Midbrain (tissue), 1 donor: ENCODE measurements at regions not wholly inside any gene's neighbourhood (a gene's known extent, or its start where the extent isn't known, plus 50 kb on each side); places are given as distances from the start of the nearest gene placed in this dataset.
"Not testable (repeated sequence)": the region's sequence is repeated elsewhere in the genome, so short reads cannot be mapped to it uniquely, and the experiment has no call there.

Source experiments
- DNase-seq: peaks from one replicate; lab custom pipeline; 2025; lab: John Stamatoyannopoulos, UW

DNA sequence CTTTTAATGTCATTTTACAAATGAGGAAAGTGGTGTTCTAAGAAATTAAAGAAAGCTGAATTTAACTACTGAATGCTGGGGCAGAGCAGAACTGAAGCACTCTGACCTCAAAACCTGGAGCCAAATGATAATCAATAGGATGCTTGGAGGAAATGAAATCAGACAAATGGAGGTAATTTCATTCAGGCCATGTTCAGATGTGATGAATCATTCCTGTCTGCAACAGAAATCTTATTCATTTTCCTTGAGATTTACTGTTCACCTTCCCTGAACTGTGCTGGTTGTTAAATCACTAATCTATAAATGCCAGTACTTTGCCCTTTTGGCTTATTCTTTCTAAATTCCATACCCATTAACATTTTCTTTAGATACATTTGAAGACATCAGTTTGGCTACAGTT lies 85.6 kb upstream of the SNX7 start:
- no peak for DNase-seq

DNA sequence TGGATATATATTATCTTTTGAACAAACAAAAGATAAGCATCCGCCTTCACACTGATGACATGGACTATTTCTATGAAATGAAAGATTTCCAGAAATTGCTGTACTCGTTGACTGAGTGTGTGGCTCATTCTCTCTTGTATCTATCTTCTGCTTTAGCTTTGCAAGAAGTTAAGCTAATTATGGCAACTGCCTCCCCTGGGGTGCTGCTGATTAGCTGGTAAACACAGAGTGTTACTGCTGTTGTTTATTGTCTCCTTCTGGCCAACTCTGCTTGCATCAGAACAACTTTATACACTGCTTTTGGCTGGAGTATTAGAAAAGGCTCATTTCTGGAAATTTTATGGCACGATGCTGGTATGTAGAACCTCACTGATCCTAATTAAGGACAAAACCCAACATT lies 95.6 kb upstream of the SNX7 start:
- DNase-seq: no peak

DNA sequence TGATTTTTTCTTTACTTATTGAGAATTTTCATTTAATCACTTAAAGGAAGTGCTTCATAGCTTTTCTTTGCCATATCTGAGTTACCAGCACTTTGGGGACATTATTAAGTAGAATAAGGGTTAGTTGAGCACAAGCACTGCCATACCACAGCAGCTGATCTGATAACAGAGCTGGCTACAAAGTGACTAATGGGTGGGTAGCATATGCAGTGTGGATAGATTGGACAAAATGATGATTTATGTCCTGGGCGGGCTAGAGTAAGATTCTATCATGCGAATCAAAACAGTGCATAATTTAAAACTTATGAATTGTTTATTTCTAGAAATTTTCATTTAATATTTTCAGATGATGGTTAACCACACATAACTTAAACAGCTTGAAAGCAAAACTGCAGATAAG lies 102.2 kb upstream of the SNX7 start:
- no peak for DNase-seq

DNA sequence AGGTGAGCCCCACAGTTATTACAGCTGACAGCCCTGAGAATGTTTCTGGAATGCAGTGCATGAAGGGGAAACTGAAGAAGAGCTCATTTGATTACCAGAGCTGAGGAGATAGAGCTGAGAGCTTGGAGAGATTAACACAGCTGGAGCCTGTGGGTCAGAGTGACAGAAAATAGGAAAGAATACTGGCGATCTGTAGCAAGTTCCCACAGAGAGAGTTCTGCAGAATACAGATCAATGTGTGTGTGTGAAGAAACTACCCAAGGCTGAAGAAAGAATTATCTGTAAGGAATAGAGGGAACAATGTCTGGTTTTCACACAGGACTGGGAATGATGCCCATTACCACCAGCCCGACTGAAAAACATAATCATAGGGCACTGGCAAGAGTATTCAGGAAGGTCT lies 103.6 kb upstream of the SNX7 start:
- DNase-seq: peak; percentile 63

DNA sequence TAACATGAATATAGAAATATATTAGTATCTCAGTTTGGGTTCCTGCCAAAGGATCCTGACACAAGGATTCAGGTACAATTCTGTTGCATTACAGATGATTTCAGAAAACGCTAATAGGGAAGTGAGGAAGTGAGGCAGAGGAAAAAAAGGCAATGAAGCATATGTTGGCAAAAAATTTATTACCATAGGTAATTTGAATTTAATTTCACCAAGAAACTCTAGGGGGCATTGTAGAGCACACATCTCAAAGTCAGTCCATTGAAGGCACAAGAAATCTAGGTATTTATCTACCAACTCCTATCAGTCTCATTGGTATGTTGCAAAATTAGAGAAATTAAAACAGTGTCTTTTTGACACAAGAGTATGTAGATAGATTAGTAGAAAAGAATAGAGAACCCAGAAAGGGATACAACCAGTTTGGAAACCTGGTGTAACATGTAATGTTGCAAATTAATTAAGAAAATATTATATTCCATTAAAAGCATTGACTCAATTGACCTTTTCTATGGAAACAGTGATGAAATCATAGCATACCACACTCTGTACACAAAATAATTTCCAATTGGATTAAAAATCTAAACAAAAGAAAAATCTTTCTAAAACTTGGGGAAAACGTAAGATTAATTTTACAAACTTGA lies 104.9 kb upstream of the SNX7 start:
- DNase-seq: no peak

DNA sequence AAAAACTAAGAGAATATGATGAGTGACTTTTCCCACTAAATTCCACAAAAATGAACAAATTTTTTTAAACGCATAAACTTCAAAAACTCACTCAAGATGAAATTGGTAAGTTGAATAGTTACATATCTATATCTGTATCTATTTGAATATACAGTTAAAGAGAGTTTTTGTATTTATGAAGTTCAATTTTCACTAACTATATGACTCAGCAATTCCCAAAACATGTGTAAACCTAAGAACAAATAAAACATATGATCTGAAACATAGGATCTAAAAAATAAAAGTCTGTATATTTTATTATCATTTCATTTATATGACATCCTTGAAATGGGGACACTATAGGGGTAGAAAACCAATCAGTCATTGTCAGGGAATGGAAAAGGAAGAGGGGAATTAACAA lies 105.7 kb upstream of the SNX7 start:
- DNase-seq: no peak

DNA sequence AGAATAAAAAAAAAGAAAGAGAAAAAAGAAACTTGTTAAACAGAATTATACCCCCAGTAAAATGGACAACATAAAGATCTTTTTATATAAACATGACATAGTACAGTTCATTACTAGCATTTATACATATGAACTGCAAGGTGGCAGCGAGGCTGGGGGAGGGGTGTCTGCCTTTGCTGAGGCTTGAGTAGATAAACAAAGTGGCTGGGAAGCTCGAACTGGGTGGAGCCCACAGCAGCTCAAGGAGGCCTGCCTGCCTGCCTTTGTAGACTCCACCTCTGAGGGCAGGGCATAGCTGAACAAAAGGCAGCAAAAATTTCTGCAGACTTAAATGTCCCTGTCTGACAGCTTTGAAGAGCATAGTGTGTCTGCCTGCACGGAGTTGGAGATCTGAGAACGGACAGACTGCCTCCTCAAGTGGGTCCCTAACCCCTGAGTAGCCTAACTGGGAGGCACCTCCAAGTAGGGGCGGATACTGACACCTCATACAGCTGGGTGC lies 108.9 kb upstream of the SNX7 start:
- DNase-seq: not testable (repeated sequence)

DNA sequence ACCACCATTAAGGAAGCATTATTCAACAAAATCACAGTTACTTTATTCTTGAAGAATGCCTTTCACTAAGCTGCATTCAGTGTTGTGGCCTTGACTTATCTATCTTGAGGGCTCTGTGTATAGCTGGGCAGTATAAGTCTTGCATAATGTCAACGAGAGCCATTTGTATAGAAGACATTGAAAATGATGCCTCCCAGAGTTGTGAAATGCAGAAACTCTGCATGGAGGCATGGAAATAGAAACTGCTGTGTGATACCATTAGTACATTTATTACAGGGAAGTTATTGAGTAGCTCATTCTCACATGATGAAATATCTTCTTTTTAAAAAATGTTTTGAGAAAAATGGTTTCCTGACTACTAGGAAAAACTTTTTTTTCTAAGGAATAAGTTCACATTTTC lies 111.4 kb upstream of the SNX7 start:
- no peak for DNase-seq

DNA sequence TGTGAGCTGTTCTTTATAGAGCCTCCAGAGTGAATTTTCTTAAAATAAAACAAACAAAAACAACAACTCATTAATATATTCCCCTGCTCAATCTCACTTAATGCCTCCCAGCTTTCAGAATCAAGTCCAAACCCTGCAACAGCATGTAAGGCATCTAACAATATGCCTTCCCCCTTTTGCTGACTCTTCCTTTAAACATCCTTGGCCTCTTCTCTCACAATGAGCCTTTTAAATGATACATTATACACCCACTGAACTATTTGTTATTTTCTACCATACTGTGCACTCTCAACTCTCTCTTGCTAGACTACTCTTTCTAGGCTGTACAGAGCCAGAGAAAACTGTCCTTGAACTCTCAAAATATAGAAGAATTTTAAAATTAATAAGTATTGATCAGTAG lies 115.2 kb upstream of the SNX7 start:
- no peak for DNase-seq

DNA sequence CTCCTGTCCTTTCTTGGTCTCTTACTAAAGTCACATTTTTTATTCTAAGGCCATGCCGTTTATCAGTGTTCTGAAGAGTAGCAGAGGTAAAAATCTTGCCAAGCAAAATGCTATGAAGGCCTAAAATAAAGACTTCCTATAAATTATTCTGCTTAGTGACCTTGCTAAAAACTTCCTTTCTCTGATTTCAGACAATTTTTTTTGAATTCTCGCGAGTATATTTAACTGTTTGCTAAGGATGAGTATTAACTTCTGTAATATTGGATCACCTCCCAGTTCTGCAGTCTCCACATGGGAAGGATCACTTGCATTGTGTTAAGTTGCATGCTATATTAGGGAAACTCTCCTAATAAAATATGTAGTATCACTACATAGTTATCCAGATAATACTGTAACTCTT lies 123.4 kb upstream of the SNX7 start:
- no peak for DNase-seq

DNA sequence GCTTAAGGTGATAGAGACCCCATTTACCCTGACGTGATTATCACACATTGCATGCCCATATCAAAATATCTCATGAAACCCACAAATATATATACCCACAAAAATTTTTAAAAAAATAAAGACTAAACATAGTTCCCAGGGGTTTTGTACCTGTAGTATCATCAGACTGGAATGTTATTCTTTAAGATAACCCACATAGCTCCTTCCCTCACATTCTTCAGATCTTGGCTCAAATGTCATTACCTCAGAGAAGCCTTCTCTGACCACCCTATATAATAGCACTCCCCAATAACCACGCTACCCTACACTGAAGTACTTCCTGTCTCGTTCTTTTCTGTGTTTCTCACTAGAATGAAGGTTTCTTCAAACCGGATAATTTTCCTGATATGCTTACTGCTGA lies 138.3 kb upstream of the SNX7 start:
- no peak for DNase-seq

DNA sequence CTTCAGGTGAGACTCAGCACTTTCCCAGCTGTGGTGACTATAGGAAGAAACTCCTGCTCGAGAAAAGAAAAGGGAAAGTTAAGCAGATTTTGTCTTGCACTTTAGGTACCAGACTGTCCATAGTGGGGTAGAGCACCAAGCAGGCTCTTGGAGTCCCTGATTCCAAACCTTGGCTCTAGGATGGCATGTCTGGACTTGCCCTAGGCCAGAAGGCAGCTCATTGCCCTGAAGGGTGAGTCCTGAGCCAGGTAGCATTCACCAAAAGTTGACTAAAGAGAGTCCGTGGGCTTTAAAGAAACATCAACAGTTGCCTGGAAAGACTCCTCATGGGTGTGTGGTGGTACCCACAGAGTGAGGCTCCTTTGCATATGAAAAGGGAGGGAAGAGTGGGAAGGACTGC lies 145.2 kb upstream of the SNX7 start:
- no peak for DNase-seq

DNA sequence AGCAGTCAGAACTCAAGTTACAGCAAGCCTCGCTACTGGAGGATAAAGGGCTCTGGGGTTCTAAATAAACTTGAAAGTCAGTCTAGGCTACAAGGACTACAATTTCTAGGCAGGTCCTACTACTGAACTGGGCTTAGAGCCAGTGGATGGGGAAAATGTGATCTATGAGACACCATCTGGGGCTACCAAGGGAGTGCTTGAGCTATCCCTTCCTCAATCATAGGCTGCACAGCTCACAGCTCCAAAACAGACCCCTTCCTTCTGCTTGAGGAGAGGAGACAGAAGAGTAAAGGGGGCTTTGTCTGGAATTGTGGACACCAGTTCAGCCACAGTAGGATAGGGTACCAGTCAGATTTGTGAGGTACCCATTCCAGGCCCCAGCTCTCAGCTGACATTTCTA lies 145.8 kb upstream of the SNX7 start:
- DNase-seq: no peak

DNA sequence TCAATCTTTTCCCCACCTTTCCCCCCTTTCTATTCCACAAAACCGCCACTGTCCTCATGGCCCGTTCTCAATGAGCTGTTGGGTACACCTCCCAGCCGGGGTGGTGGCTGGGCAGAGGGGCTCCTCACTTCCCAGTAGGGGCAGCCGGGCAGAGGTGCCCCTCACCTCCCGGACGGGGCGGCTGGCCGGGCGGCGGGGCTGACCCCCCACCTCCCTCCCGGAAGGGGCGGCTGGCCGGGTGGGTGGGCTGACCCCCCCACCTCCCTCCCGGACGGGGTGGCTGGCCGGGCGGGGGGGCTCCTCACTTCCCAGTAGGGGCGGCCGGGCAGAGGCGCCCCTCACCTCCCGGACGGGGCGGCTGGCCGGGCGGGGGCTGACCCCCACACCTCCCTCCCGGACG lies 149.3 kb upstream of the SNX7 start:
- not testable (repeated sequence) for DNase-seq

DNA sequence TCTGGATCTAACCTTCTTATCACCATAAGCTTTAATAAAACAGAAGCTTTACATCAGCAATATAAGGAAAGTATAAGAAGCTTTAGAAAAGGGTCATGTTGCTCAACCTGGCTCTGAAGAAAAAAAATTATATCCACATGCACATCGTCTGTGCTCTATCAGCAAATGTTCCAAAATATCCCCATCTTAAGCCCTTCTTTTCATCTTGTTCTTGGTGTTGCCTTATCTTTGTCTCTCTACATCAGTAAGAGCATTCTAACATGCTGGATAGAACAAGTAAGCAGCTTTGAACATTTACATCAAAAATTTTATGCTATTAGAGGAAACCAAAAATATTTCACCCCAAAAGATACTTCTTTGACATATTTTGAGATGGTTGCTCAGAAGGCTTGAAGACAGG lies 157.8 kb upstream of the SNX7 start:
- no peak for DNase-seq

DNA sequence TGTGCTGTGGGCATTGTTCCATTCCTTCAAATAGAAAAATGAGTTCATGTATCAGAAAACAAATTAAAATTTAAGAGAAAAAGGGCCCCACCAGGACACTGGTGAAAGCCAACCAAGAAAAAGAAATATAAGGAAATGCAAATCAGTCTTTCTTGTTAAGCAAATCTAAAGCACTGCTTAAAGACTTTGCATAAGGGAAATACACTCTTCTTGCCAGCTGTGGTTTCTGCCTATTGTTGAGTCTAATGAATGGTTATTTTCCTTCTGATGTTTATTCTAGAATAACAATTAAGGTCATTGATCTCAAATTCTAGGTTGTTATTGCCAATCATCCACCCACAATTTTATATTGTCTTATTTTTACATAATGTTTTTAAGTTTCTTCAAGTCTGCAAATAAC lies 158.6 kb upstream of the SNX7 start:
- no peak for DNase-seq

DNA sequence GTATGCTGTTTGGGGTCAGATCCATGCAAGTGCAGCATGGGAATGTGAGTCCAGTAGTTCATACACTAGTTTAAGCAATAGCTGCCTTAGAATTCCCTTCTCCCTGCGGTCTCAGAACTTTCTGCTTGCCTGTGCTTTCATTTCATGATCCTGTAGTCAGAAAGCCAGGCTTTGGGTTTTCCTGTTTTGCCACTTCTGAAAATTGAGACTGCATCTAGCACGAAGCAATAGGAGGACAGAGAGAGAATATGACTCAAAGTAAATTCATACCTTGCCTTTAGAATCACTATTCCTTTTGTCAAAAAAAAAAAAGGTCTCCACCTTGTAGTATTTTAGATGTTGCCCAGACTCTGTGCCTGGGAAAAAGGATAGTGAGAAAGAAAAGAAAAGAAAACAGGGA lies 161.2 kb upstream of the SNX7 start:
- no peak for DNase-seq

DNA sequence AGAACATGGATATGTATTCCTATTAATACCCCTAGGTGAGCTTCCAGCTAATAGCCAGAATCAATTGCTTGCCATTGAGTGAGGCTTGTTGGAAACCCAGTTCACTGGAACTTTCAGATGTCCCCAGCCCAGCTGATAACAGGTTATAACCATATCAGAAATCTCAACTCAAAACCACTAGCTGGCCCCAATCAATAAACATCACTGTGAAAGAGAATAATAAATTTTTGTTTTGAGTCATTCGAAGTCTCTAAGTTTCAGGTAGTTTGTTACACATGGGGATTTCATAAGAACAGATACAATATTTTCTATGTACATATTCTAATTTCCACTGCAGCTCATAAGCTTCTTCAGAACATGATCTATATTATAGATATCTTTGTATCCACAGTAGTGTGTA lies 162.9 kb upstream of the SNX7 start:
- no peak for DNase-seq

DNA sequence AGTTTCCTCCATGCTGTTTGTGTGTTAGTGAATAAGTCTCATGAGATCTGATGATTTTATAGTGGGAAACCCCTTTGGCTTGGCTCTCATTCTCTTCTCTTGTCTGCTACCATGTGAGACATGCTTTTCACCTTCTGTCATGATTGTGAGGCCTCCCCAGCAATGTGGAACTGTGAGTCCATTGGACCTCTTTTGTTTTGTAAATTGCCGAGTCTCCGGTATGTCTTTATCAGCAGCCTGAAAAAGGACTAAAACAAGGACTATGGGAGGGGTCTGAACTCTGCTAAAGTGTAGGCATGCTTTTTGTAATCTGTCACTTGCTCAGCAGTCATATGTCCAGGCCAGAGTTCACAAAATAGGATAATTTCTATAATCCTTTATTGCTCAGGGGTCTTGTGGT lies 164.0 kb upstream of the SNX7 start:
- DNase-seq: no peak

DNA sequence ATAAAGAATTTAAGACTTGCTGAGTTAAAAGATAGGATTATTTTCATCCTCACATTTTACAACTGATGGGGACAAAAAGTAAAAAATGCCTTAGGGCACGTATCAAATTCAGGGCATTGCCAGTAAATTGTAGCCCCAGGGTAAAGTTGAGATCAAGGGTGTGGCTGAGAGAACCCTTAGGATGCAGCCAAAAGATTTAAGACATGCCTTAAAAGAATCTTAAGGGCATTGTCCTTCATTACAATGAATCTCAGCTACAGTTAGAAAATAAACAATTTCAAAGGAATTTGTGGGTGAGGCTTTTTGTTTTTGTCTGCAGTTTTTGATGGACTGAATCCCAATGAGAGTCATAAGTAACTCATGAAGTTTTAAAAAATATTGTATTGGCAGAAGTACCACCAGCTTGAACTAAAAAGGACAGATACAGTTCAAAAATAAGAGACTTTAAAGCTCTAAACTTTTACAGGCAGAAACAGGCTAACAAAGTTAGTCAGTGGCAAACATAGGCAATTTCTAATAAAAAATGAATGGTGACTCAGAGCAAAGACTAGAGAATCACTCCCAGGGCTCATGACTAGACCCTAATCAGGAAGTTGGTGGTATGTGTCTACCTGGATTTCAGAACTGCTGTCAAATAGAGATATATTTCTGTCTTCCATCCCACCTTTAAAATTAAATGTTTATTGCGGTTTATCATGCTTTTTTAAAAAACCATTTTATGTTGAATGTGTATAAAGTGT lies 165.1 kb upstream of the SNX7 start:
- DNase-seq: no peak

DNA sequence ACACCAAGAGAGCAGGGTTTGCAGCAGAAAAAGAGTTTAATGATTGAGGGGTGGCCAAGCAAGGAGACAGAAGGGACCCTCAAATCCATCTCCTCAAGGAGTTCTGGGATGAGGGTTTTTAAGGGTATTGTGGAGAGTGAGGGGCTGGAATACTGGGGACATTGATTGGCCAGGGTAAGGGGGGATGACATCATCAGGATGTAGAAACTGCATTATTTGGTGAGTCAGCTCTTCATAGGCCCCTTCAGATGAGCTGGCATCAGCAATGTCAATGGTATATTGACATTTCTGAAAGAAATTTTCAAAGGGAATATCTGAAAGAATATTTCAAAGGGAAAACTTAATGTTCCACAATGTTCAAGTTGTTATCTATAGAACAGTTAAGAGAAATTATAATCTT lies 168.1 kb upstream of the SNX7 start:
- DNase-seq: no peak

DNA sequence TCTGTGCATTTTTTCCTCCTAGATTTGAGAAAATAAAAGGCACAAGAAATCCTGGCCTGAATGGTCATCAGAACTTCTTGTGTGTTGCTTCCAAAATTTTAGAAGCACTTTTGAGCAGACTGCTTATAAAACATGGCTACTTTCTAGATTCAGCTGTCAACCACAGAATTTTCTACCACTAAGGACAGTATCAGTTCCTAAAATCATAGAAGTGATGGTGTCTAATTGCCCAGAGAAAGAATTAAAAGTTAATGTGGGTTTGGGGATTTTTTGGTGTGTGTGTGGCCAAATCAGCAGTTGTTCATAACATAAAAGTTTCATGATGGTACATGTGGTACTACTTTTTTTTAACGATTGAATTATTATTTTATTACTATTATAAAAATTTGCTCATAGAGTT lies 171.4 kb upstream of the SNX7 start:
- no peak for DNase-seq

DNA sequence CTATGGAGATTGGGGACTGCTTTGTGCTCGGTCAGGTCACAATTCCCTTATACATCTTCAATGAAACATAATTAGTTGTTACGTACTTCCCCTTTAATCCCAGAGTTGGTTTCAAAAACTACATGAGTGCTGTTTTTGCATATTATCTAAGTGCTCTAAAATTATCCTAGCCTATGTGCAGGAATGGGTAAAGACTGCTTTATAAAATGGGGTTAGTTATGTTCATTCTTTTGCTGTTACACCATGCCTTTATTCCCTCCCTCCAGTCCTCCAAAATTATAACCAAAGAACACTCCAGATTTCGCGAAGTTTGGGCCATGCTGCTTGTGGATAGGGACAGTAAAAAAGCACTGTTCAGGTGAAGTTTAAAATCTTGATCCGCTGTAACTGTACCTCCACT lies 173.9 kb upstream of the SNX7 start:
- DNase-seq: no peak

DNA sequence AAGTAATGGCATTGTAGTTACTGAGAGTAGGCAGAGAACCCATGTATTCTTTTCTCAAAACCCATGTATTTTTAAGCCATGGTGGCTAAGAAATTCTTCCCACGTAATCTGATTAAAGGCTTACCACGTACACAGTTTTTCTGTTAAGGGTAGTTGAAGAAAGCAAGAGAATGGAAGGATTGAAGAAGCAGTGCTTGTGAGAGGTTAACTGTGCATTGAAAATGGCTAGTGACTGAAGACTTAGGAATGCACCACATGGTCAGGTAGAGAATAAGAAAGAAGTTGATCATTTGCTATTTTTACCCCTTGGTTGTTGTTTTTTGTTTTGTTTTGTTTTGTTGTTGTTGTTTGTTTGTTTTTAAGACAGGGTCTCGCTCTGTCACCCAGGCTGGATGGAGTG lies 178.9 kb upstream of the SNX7 start:
- DNase-seq: no peak
